ENCODE measurements at regions not wholly inside any gene's neighbourhood (a gene's known extent, or its start where the extent isn't known, plus 50 kb on each side); places are given as distances from the start of the nearest gene placed in this dataset.
A peak's percentile ranks its signal among the peaks of the same experiment; 100 is the strongest.

DNA sequence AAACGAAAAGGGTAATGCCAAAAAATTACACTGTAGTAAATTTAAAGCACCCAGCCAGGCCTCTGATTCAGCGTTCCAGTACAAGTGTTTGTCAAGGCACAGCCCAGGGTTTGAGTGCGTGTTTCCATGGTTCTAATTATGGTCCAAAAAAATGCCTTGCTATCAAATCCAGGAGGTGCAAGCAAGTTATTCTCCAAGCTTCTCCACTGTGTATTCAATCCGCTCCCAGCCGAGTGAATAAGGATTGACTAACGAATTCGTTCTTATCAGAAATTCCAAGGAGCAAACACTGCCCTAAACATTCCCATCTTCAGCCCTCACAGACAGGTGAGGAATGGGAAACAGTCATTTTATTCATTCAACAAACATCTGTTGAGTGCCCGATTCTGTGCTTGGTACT lies 103.3 kb upstream of the WWC1 start:
- no peak for DNase-seq

DNA sequence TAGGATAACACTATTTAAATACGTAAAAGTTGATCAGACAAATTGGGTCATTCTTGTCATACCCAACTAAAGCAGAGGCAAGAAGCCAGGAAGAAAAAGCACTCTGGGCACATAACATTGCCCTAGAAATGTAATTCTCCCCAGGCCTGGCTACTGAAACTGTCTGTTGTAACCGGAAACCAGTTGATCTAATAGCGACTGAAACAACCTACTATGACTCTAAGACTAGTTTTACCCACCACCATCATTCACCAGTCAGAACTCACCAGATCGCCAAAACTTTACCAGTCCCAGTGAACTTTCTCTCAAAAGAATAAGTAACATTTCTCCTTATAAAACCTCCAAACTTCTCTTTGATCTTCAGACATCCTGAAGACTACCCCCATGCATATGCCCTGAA lies 99.3 kb upstream of the WWC1 start:
- no peak for DNase-seq

DNA sequence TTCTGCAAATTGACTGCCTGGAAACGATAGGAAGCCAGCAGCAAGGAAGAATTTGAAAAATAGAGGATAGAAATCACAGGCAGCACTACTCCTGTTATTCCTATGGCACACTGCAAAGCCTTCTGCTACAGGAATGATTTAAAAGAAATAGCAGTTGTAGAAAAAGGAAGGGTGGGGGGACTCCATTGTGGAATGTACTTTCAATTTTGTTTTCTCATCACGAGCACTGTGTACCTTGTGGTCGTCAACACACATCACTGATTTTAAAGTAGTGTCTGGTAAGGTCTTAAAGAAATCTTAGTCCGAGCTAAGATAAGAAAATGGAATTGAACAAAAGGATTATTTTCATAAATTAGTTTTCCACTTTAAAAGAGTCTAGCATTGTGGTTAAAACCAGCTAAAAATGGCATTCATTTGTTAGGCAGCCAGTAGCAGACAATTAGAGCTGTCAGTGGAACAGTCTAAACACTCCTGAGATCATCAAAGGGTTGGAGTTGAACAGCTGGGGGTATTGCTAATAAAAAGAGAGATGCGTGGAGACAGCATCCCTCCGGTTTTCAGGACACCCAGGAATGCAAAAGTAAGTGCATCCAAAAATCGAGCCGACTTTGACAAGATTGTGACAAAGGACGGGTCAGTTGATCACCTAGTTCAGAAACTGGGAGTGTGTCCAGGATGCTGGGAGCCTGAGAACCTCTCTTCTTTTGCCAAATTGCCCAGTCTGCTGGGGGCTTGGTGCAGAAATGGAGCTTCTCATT lies 97.8 kb upstream of the WWC1 start:
- no peak for DNase-seq

DNA sequence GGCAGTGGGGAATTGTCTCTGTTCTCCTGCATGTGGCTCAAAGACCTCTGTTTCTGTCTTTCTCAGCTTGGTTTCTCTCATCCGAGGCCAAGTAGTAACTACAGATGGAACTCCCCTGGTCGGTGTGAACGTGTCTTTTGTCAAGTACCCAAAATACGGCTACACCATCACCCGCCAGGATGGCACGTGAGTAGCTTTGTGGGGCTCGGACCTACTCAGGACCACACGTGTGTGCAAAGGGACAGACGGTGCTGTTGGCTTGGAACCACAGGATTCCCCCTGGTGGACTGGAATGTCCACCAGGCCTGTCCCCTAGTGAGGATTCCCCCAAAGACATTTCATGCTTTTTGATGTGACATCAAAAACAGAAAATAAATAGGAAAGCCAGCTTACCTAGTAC lies 96.3 kb upstream of the WWC1 start:
- DNase-seq = no peak

DNA sequence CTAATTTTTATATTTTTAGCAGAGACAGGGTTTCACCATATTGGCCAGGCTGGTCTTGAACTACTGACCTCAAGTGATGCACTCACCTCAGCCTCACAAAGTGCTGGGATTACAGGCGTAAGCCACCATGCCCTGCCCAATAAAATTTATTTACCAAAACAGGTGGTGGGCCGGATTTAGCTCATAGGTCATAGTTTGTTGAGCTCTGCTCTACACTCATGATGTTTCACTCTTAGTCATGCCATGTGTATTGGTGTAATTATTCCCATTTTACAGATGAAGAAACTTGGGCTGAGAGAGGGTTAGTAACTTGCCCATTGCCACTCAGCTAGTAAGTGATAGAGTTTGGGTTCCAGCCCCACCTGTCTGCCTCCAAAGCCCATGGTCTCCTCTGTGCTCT lies 93.1 kb upstream of the WWC1 start:
- DNase-seq = no peak

DNA sequence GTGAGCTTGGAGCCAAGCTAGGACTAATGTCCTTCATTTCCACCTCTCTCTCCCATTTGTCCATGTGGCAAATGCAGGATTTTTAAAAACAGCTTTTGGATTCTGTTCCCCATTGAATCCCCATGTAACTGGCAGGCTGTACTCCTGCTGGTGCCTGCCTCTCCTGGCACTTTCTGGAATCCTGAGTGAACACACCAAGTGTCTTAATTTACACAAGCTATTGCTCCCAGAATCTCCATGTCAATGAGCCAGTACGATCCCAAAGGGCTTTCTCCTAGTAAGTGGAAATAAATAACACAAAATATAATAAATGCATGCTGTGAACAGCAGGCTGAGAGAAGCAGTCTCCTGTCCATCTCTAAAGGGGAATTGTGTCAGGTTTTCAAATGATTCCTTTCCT lies 88.4 kb upstream of the WWC1 start:
- DNase-seq = no peak

DNA sequence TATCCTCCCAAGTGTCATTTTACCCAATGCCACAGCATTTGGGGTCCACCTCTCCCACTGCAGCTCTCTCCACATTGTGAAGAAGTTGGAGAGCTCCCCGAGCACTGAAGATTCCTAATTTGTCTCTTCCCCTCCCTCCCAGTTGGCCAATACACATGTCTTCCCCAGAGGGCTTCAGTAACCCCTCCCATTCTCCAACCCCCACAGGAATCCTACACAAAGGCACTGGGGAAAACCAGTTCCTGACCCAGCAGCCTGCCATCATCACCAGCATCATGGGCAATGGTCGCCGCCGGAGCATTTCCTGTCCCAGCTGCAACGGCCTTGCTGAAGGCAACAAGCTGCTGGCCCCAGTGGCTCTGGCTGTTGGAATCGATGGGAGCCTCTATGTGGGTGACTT lies 87.3 kb upstream of the WWC1 start:
- DNase-seq = no peak

DNA sequence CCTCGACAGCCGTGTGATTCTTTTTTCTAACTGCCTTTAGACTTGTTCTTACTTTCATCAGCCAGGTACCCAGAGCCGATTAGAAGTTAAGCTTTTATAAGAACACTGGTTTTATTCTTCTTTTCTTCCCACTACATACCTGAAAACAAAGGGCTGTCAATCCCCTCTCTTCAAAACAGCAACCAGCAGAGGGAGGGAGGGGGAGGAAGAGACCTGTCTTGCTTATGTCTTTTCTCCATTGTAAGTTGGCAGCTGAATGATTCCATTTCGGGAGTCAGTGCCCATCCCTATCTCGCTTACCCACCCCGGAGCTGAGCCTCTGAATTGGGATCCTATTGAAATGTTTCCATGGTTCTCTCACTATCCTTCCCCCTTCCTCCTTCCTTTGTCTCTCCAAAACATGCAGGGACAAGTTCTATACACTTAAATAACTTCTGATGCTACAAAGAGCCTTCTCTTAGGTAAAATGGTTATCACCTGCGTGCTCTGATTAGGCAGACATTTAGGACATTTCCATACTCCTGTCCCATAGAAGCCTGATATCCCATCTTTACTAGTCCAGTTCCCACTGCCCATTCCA lies 83.9 kb upstream of the WWC1 start:
- DNase-seq = no peak

DNA sequence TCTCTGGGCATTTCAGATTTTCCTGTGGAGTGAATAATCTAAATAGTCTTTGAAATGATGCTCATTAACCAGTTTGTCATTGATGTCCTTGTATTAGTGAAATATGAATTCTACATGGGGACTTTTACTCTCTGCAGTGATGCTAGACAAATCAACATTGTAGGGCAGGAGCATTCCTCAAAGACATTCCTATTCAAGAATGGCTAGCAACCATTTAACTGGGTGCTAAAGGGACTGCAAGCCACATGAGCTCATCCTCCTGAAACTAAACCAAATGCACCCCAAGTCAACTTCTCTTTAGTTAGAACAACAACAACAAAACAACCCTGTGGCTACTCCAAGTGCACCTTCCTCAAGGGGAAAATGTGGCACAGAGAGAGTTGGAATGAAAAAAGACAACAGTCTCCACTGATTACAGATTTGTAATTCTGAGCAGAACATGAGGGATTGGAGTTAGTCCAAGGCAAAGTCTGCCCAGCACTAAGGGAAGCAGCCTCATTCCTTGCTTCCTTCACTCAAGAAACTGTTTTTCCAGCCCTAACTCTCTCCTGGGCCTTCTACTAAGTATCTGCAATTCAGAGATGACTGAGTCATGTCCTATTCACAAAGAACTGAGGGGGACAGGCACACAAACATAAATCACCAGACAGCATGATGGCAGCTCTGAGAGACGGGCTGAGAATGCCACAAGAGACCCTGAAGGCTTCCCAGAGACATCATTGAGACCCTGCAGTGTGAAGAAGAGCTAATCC lies 82.0 kb upstream of the WWC1 start:
- peak; percentile 60 for DNase-seq

DNA sequence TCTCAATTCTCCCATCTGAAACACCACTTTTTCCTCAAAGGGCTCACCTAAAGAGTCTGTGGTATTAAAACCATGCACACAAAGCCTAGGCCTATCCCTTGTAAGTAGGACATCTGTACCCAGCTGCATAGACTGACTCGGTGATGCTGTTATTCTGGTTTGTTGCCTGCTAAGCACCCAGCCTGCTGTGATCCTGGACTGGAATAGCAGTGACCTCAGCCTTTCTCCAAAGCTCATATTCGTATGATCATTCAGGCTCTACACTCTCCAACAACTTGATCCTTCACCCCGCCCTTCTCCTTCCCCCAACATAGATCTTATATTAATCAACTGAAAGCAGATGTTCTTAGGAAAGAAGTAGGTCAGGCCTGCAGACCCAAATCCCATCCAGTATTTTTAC lies 81.4 kb upstream of the WWC1 start:
- no peak for DNase-seq

DNA sequence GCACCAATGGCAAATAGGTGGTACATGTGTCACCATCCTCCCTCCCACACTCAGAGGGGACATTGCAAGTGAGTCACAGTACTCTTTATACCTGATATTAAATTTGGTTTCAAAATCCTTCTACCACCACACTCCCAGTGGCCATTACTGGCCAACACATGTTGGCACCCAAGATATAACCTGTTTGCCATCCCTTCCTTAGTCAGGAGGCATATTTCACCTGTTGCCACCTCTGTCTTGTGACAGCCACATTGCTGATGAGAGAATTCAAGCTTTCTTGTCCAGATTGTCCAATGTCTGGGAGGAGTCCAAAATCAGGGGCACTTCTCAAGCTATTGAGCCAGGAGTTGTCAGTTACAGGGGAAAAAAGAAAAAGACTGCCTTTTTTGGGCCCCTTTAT lies 80.2 kb upstream of the WWC1 start:
- no peak for DNase-seq

DNA sequence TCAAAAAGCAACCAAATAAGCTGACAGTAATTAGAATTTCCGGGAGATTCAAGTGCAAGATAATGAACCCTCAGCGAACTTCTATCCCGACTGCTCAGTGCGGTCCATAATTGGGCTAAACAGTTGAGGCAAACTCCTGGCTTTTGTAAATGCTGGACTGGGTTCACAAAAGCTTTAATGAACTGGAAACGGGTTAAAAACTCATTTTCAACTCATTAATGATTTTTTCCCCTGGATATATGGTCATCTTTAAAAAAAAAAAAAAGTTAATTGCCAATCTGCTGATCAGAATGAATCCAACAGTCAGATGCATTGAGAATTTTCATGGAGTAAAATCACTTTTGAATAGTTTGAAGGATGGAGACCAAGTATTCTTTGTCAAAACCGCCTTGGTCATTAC lies 79.5 kb upstream of the WWC1 start:
- no peak for DNase-seq

DNA sequence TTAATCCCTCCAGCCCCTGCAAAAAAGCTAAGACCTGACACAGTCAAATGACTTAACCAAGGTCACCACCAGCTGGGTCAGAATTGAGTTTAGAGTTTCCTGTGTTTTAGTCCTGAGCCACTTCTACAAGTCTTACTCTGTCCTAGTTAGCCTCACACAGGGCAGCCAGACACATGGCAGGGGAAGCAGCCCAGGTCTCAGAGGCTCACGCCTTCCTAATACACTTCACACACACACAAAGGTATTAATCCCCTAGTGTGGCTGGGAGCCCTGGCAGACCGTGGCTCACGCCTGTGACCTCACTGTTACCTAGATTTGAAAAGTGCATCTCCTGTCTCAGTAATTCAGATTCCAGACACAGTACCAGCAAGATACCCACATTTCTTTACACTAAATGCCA lies 77.4 kb upstream of the WWC1 start:
- no peak for DNase-seq

DNA sequence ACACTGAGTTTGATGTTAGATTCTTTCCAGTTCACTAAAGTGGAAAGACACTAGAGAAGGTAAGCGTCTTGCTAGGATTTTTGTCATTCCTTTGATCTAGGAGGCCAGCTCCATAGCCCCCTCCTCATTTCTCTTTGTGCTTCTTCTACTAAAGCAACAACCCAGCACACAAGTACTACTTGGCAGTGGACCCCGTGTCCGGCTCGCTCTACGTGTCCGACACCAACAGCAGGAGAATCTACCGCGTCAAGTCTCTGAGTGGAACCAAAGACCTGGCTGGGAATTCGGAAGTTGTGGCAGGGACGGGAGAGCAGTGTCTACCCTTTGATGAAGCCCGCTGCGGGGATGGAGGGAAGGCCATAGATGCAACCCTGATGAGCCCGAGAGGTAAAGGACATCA lies 76.6 kb upstream of the WWC1 start:
- DNase-seq = no peak

DNA sequence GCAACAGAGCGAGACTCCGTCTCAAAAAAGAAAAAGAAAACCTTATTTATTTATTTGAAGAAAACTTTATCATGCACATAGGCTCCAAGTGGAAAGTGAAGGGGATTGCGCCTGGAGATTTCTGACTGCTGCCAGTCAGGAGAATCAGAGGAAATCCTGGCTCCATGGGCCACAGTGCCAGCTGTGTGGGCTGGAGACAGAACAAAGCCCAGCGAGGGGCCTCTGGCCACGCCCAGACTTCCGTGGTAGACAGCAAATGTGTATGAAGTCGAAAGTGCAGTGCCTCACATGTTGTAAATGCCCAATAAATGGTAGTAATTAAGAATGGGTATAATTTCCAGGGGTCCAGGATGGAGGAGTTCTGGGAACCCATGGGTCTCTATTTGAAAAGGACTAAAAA lies 75.8 kb upstream of the WWC1 start:
- no peak for DNase-seq

DNA sequence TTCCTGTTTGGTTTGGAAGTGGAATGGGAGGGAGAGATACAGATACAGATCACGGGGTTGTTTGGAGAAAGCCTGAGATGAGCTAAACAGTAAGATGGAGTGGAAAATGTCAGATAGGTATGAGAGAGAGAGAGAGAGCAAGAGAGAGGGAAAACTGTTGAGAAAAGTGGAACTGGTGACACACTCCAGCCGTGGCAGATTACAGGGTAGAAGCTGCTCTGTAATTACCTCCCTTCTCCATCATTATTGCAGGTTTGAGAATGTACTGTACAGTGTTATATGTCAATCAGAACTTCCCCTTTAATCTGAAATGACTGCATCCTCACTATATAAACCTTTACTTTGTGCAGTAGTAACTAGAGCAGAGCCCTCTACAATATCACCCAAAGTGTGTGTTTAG lies 74.5 kb upstream of the WWC1 start:
- no peak for DNase-seq

DNA sequence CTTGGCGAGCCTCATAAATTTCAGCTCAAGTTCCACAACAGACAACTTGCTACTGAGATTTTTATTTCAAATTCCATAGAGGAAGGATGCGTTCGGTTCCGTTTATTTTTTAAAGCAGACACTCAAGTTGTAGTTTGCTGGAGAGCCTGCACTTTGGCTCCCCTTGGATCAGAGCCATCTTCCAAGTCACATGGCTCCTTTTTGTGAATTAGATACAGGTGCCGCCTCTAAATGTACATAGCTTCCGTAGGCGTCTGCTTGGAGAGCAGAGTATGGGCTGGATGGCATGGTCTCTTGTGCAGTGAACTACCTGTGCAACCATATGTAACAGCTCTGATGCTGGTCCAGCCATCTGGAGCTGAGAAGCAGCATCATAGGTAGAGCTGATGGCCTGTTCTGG lies 73.9 kb upstream of the WWC1 start:
- no peak for DNase-seq

DNA sequence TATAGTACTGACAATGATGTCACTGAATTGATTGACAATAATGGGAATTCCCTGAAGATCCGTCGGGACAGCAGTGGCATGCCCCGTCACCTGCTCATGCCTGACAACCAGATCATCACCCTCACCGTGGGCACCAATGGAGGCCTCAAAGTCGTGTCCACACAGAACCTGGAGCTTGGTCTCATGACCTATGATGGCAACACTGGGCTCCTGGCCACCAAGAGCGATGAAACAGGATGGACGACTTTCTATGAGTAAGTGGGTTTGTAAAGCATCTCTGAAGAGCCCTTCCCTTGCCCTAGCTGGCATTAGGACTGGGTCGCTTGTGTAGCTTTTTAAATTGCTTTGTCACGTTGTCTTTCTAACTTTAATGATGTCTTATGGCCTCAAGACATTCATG lies 72.7 kb upstream of the WWC1 start:
- DNase-seq = no peak

DNA sequence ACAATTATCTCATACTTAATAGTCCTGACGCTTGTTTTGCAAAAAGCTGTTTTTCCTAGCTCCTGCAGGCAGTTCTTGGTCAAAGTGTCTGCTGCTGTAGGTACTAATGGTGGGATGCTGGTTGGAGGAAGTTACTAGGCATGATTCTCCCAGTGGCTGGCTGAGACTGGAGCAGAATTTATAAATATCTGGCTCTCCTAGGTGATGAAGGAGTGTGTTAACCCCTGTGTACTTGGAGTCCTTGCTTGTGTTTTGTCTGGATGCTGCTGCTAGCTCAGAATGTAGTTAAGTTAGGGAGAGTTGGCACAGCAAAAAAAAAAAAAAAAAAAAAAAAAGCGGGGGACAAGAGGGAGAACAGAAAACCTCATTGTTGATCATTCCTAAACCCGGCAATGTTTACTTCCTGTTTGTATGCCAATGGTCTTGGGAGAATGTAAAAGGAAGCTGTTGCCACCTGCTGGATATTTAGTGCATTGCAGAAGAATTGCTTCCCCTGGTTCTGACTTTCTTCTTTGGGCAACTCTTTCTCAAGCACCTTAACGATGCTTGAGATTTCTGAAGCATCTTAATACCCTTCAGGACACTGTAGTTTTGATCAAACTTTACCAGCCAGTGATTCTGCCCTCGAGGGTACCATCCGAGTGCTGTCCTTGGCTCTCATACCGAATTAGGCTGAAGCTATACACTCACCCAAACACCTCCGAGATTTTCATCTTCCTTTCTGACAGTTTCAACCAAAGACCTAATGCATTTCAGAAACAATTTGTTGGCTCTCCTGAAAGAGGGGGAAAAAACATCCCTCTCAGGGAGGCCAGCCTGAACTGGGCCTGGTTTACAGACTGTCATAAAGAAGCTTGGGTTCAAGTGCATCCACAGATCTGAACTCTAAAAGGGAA lies 71.7 kb upstream of the WWC1 start:
- peak; percentile 70 for DNase-seq

DNA sequence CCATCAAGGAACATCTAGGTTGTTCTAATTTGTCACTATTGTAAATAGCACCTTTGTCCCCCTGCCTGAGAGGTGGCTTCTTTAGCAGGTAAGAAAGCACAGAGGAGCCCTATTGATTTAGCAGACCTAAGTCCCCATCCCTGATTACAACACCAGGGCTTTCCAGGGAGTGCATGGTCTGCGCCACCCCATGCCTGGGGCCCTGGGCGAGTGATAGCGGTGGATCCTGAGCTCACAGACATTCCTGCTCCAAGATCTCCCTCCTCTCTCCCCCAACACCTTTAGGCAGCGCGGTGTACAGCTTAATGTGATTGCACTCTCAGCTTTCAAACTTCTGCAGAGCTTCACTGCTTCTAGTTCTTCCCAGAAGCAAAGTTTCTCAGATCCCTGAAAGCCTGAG lies 67.4 kb upstream of the WWC1 start:
- no peak for DNase-seq

DNA sequence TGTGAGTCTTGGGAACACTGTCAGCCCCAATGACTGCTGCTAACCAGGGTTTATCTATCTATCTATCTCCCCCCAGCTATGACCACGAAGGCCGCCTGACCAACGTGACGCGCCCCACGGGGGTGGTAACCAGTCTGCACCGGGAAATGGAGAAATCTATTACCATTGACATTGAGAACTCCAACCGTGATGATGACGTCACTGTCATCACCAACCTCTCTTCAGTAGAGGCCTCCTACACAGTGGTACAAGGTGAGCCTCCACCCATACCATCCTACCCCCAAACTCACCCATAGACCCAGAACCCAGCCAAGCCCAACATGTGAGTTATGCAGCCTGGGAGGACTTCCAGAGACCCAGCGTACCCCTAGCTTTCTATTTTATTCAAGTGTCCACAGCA lies 65.4 kb upstream of the WWC1 start:
- no peak for DNase-seq

DNA sequence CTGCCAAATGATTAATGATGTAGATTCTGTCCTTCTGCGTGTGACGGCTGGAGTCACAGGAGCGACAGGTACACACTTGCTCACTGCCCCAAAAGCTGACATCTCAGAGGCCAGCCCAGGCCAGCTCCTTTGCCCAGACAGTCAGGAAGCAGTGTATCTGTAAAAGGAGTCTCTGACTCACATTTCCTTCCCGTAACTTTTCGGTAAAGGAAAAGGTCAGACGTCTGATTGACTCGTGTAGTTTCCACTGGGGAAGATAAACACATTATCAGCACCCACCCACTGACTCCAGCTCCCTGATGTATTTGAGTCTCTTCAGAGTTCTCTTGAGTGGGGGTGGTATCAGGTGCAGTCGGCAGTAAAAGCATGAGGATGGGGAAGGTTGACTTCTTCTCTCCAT lies 64.4 kb upstream of the WWC1 start:
- no peak for DNase-seq

DNA sequence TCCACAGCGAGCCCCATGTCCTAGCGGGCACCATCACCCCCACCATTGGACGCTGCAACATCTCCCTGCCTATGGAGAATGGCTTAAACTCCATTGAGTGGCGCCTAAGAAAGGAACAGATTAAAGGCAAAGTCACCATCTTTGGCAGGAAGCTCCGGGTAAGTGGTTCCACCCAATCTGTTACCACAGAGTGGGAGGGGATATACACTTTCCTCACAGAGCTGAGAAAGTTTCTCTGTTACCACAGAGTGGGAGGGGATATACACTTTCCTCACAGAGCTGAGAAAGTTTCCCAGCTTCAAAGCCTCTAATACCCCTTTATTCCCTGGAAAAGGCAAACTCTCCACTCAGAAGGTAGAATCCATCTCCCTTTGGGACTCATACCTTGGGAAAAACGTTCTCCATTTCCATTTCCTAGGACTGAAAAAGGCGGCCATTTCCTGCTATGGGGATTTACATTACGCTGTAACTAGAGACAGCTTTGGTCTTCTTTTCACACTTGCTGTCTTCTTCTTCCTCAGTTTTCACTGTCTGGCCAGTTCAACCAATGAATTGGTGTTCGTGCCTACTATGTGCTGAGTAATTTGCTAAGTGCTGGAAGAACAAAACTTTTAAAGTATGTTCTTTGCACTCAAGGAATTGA lies 63.4 kb upstream of the WWC1 start:
- no peak for DNase-seq

Measured in fibroblast of skin of right biceps (primary cell).